Ishikawa (cell line): ENCODE measurements at regions not wholly inside any gene's neighbourhood (a gene's known extent, or its start where the extent isn't known, plus 50 kb on each side); places are given as distances from the start of the nearest gene placed in this dataset.

Source experiments
- CEBPB ChIP-seq: IDR thresholded peaks from 2 replicates; pipeline ENCODE4 v1.6.1; 2012
- EGR1 ChIP-seq: IDR thresholded peaks from 2 replicates; pipeline ENCODE4 v1.6.1; 2012
- EP300 ChIP-seq: IDR thresholded peaks from 2 replicates; pipeline ENCODE4 v1.6.1; 2012; ENCODE audit warnings: borderline replicate concordance
- FOXM1 ChIP-seq: IDR thresholded peaks from 2 replicates; pipeline ENCODE4 v1.6.1; 2012; ENCODE audit warnings: low read depth, borderline replicate concordance
- MAX ChIP-seq: IDR thresholded peaks from 2 replicates; pipeline ENCODE4 v1.6.1; 2012
- RAD21 ChIP-seq: IDR thresholded peaks from 2 replicates; pipeline ENCODE4 v1.6.1; 2012; ENCODE audit warnings: low read depth
- REST ChIP-seq: IDR thresholded peaks from 2 replicates; pipeline ENCODE4 v1.6.1; 2012; ENCODE audit warnings: low read depth, mild to moderate bottlenecking

GRCh38 chr13:73300718-73301425 lies 242.1 kb downstream of the KLF5 start:
- no peak for TF ChIP-seq CEBPB
- no peak for TF ChIP-seq MAX
- TF ChIP-seq EP300 = no peak
- TF ChIP-seq RAD21 = no peak
- no peak for TF ChIP-seq REST
- no peak for TF ChIP-seq EGR1
- TF ChIP-seq FOXM1 = no peak
